HepG2 (cell line): ENCODE measurements at regions not wholly inside any gene's neighbourhood (a gene's known extent, or its start where the extent isn't known, plus 50 kb on each side); places are given as distances from the start of the nearest gene placed in this dataset.

Experiments used
- ATAC-seq: fragments of 200-7000 bp; cut with Tn5 transposase; 3 replicates; pipeline ENCODE4 v1.9.1; 2020; ENCODE audit warnings: mild to moderate bottlenecking, moderate library complexity
- BruUV-seq: library from RNA; stranded (reverse); fragments of 400-500 nt; replicated peaks from 2 replicates; lab custom pipeline; 2021; lab: Mats Ljungman, UMichigan
- CTCF ChIA-PET: fragments of 300-600 bp; formaldehyde crosslinking; extraction: SDS; loops from one replicate; lab custom pipeline; 2021; ENCODE audit warnings: low total read pairs, inconsistent platforms, low intra/inter-chr PET ratio; lab: Yijun Ruan, JAX
- POLR2A ChIA-PET: fragments of 350-600 bp; sonication (Branson Sonifier 250); formaldehyde crosslinking; loops from one replicate; lab custom pipeline; 2020; ENCODE audit warnings: antibody characterized with exemption, inconsistent platforms; lab: Yijun Ruan, JAX
- DNase-seq: peaks from one replicate; pipeline ENCODE4 v3.0.0-alpha.2; 2015; ENCODE audit warnings: low spot score
- FAIRE-seq: peaks from 3 replicates; lab custom pipeline; 2011; peaks lifted over from hg19 to GRCh38; lab: Jason Lieb, UNC
- H2AFZ ChIP-seq: one replicate; pipeline ENCODE4 v1.6.1; 2011; ENCODE audit warnings: low read length, inconsistent platforms
- H3K27ac ChIP-seq: fragments of 300-600 bp; 3 replicates; pipeline ENCODE4 v1.8.0; 2011; ENCODE audit warnings: mixed run types, mild to moderate bottlenecking, mixed read lengths, low read length, inconsistent platforms; ENCODE audit not compliant: insufficient read depth; ENCODE audit errors: extremely low read length
- H3K27me3 ChIP-seq, 2 experiments: fragments of 200-600 bp in 1 of 2; 2 replicates in 1 of 2; 3 replicates in 1 of 2; pipeline versions ENCODE4 v1.6.0 to v1.8.0; 2011; ENCODE audit warnings: low read length in 2 of 2, mild to moderate bottlenecking in 2 of 2, moderate library complexity in 2 of 2, inconsistent platforms in 1 of 2; ENCODE audit not compliant: insufficient read depth in 2 of 2, control insufficient read depth in 1 of 2
- H3K36me3 ChIP-seq, 2 experiments: fragments of 200-600 bp in 1 of 2; replicated peaks in 1 of 2; 2 replicates in 1 of 2; 3 replicates in 1 of 2; pipeline versions ENCODE4 v1.5.1 to v1.8.0; 2011; ENCODE audit warnings: low read length in 2 of 2, inconsistent platforms in 1 of 2; ENCODE audit not compliant: insufficient read depth in 2 of 2, control insufficient read depth in 1 of 2
- H3K4me1 ChIP-seq: 2 replicates; pipeline ENCODE4 v1.5.1; 2012; ENCODE audit warnings: low read length, inconsistent platforms; ENCODE audit not compliant: insufficient read depth
- H3K4me2 ChIP-seq: 2 replicates; pipeline ENCODE4 v1.6.0; 2011; ENCODE audit warnings: low read depth, low read length, inconsistent platforms
- H3K4me3 ChIP-seq, 3 experiments: fragments of 200-600 bp in 1 of 3; sonication (generic), shearing (Covaris generic) in 1 of 3; replicated peaks in 1 of 3; 2 replicates each; pipeline ENCODE4 v1.5.1; 2011 to 2016; ENCODE audit warnings: low read length in 3 of 3, inconsistent platforms in 2 of 3, low read depth in 2 of 3, mild to moderate bottlenecking in 2 of 3, control low read depth in 1 of 3, mixed read lengths in 1 of 3; ENCODE audit not compliant: insufficient read depth in 1 of 3
- H3K79me2 ChIP-seq: one replicate; pipeline ENCODE4 v1.6.1; 2011; ENCODE audit warnings: low read length, inconsistent platforms; ENCODE audit not compliant: insufficient read depth
- H3K9ac ChIP-seq: 2 replicates; pipeline ENCODE4 v1.6.0; 2011; ENCODE audit warnings: mild to moderate bottlenecking, low read depth, low read length, inconsistent platforms; ENCODE audit not compliant: insufficient read depth
- H3K9me3 ChIP-seq: 2 replicates; pipeline ENCODE4 v1.5.1; 2012; ENCODE audit warnings: mild to moderate bottlenecking, low read length
- H4K20me1 ChIP-seq: 2 replicates; pipeline ENCODE4 v1.6.0; 2011; ENCODE audit warnings: inconsistent platforms, mild to moderate bottlenecking, low read length, moderate library complexity; ENCODE audit not compliant: insufficient read depth
- AFF4 ChIP-seq: sonication (generic); formaldehyde crosslinking; IDR thresholded peaks from 2 replicates; pipeline ENCODE4 v1.4.0; 2020; ENCODE audit warnings: missing genetic modification reagents
- DZIP1 ChIP-seq: sonication (generic); formaldehyde crosslinking; IDR thresholded peaks from 2 replicates; pipeline ENCODE4 v1.5.0; 2020; ENCODE audit warnings: mild to moderate bottlenecking, missing genetic modification reagents
- ETV5 ChIP-seq: IDR thresholded peaks from 2 replicates; pipeline ENCODE4 v1.6.1; 2018; ENCODE audit warnings: missing biosample characterization, missing genetic modification reagents, inconsistent platforms, borderline replicate concordance
- HMG20A ChIP-seq: IDR thresholded peaks from 2 replicates; pipeline ENCODE4 v1.6.1; 2016; ENCODE audit warnings: borderline replicate concordance
- HNRNPK ChIP-seq: fragments of 200-400 bp; formaldehyde crosslinking; IDR thresholded peaks from 2 replicates; pipeline ENCODE4 v1.6.1; 2018; ENCODE audit warnings: low read length, low read depth, moderate library complexity, mild to moderate bottlenecking; ENCODE audit not compliant: poor library complexity, severe bottlenecking
- MTERF4 ChIP-seq: sonication (generic); formaldehyde crosslinking; IDR thresholded peaks from 2 replicates; pipeline ENCODE4 v1.8.0; 2023; ENCODE audit warnings: mild to moderate bottlenecking, missing genetic modification reagents
- SNRNP70 ChIP-seq: fragments of 200-400 bp; formaldehyde crosslinking; IDR thresholded peaks from 2 replicates; pipeline ENCODE4 v1.6.1; 2017; ENCODE audit warnings: mild to moderate bottlenecking, low read depth, low read length, moderate library complexity
- ZNF597 ChIP-seq: sonication (generic); formaldehyde crosslinking; IDR thresholded peaks from 2 replicates; pipeline ENCODE4 v1.5.0; 2020; ENCODE audit warnings: missing genetic modification reagents
- ZNF761 ChIP-seq: sonication (generic); formaldehyde crosslinking; conservative IDR thresholded peaks from 2 replicates; pipeline ENCODE4 v1.4.0; 2020; ENCODE audit warnings: mild to moderate bottlenecking, missing genetic modification reagents
- ZNF800 ChIP-seq: sonication (generic); formaldehyde crosslinking; IDR thresholded peaks from 2 replicates; pipeline ENCODE4 v1.4.0; 2020; ENCODE audit warnings: missing genetic modification reagents
- ZUFSP ChIP-seq: sonication (generic); formaldehyde crosslinking; IDR thresholded peaks from 2 replicates; pipeline ENCODE4 v1.9.0; 2021; ENCODE audit warnings: missing genetic modification reagents, mild to moderate bottlenecking, borderline replicate concordance
- whole genome bisulfite sequencing: methylation state at CpG from one replicate; pipeline ENCODE4 v1.1.6; 2017; ENCODE audit warnings: low lambda C conversion rate; 5-methylcytosine and 5-hydroxymethylcytosine counted together
- in situ Hi-C: cut with HindIII; loops from 2 replicates; pipeline ENCODE4 v1.10.0; 2017; ENCODE audit warnings: low pct_unique_long_range_greater_than_20kb; ENCODE audit not compliant: extremely low pct_ligation_motif_present
- intact Hi-C: fragments of 100-400 bp; cut with micrococcal nuclease; formaldehyde crosslinking; loops from one replicate; pipeline ENCODE4 v1.10.0; 2022; ENCODE audit not compliant: unreplicated experiment

DNA sequence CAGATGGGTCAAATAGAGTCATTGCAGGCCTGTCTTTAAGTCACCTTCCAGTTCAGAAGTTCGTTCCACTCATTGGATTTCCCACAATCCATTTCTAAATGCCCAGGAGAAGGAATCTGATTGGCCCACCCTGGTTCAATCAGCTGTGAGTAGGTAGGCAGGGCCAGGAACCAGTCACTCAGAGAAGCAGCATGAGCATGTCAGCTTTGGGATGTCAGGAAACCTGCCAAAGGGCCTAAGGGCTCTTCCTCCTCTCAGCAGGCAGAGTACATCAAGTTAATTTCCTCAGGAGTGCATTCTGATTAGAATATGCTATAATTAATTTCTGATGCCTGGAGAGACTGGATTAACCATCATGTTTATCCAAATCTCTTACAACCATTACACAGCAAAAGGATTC, 412.9 kb upstream of the CCNH start:
- H3K4me1 ChIP-seq = no peaks in the 10 kb centered on the region
- FAIRE-seq = no peak
- no peaks in the 10 kb centered on the region for H4K20me1 ChIP-seq
- ATAC-seq = no peak
- BruUV-seq = no TSS peak
- no peak for DNase-seq
- WGBS = 0% methylated on average over 1 of the region's 1 CpG
- H3K9me3 ChIP-seq = 0 out of 2 replicates have a peak, but pooled peaks cover 8% of the 10 kb centered on the region
- ChIA-PET POLR2A (no interaction called here), CTCF (no interaction called here)
- no peak overlapping the region for H3K4me3 ChIP-seq
- no peak overlapping the region for H2AFZ ChIP-seq
- H3K79me2 ChIP-seq = no peaks in the 10 kb centered on the region
- no peaks in the 10 kb centered on the region for H3K27me3 ChIP-seq
- in situ Hi-C loops (no loop called here), intact Hi-C loops (no loop called here)
- no peak overlapping the region for H3K9ac ChIP-seq
- no peak overlapping the region for H3K27ac ChIP-seq
- no peaks in the 10 kb centered on the region for H3K36me3 ChIP-seq
- no peak overlapping the region for H3K4me2 ChIP-seq
- TF ChIP-seq DZIP1 (CRISPR knock-in tag) = no peak
- TF ChIP-seq AFF4 (CRISPR knock-in tag) = no peak
- TF ChIP-seq MTERF4 = no peak
- TF ChIP-seq ZNF597 (CRISPR knock-in tag) = no peak
- TF ChIP-seq HNRNPK = no peak
- no peak for TF ChIP-seq ETV5 (CRISPR knock-in tag)
- no peak for TF ChIP-seq HMG20A (CRISPR knock-in tag)
- TF ChIP-seq ZUFSP (CRISPR knock-in tag) = no peak
- TF ChIP-seq ZNF761 (CRISPR knock-in tag) = no peak
- TF ChIP-seq SNRNP70 = no peak
- no peak for TF ChIP-seq ZNF800
